HG03045 (cell line): ENCODE measurements at regions not wholly inside any gene's neighbourhood (a gene's known extent, or its start where the extent isn't known, plus 50 kb on each side); places are given as distances from the start of the nearest gene placed in this dataset.

Experiments used
- ATAC-seq: cut with Tn5 transposase; IDR thresholded peaks from one replicate; pipeline ENCODE4 v1.9.1; 2021; ENCODE audit warnings: mild to moderate bottlenecking, moderate library complexity; ENCODE audit not compliant: unreplicated experiment

- ATAC-seq = no peak
Measured at GRCh38 chr17:72439893-72440502, 319.2 kb downstream of the SOX9 start.

- ATAC-seq = no peak
Measured at GRCh38 chr17:72440961-72441360, 320.1 kb downstream of the SOX9 start.

GRCh38 chr17:72441909-72442308, 321.1 kb downstream of the SOX9 start:
- ATAC-seq = no peak

GRCh38 chr17:72444517-72445054, 323.8 kb downstream of the SOX9 start:
- no peak for ATAC-seq

GRCh38 chr17:72445055-72445991, 324.5 kb downstream of the SOX9 start:
- no peak for ATAC-seq

DNA sequence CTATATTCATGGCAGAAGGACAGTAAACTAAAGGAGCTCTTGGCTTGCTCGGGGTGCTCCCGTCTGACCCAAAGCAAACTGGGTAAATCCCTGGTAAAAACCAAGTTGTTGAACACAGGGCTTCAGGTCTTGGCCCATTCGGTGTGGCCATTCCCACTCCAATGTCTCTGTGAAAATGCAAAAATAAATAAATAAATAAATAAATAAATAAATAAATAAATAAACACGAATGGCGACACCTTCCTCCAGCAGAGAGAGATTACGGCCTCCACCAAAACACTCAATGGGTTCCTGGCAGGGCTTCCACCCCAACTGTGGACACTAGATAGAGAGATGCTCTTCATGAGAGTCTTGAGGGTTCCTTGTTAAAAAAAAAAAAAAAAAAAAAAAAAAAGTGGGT, 325.3 kb downstream of the SOX9 start:
- ATAC-seq = no peak

- ATAC-seq = no peak
Measured at GRCh38 chr17:72446525-72447250, 325.9 kb downstream of the SOX9 start.

DNA sequence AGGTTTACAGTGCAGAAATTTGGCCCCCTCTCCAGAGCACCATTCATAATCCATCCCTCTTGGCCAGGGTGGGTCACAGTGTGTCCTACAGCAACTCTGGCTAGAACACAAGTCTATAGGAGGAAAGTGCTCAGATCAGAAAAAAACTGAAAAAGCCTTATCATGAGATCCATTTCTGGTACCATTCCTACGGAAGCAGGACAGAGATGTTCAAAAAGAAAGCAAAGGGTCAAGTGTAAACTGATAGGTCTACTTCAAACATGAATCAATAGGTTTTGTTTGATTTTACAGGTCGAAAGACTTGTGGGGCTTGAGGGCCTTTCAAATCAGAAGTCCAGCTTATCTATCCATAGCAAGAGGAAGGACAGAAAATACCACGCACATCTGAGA, 326.4 kb downstream of the SOX9 start:
- ATAC-seq = no peak

- ATAC-seq = no peak
Measured at GRCh38 chr17:72448019-72448418, 327.2 kb downstream of the SOX9 start.

GRCh38 chr17:72452286-72453173, 331.7 kb downstream of the SOX9 start:
- ATAC-seq = no peak

DNA sequence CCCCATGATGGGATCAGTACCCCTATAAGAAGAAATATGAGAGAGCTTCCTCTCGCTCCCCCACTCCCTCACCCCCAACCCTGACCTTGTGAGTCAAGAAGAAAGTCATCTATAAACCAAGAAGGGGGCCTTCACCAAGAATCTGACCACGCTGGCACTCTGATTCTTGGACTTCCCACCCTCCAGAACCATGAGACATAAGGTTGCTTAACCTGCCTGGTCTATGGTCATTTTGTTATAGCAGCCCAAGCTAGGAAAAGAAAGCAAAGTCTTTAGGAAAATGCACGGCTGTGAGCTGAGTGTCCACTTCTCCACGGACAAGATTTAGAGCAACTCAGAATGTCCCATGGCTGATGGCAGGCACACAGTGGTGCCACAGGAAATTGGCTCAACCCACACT, 333.5 kb downstream of the SOX9 start:
- ATAC-seq = no peak

DNA sequence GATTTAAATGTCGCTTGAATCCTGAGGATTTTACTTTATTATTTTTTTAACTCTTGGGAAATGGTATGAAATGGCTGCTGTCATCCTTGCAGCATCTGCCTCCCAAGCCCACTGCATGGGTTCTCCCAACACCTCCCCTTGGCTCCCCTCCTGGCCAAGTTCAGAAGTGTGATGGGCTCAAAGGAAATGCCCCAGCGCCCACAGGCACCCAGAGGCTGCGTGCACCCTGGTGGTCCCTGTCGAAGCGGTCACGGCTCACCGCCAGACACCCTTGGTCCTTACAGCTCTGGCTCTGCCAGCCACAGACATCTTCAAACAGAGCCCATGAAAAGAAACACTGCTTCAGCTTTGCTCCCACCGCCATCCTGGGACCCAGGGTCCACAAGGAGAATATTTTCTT, 334.7 kb downstream of the SOX9 start:
- no peak for ATAC-seq

- no peak for ATAC-seq
Measured at GRCh38 chr17:72456075-72456474, 335.3 kb downstream of the SOX9 start.

GRCh38 chr17:72457712-72458111, 336.9 kb downstream of the SOX9 start:
- no peak for ATAC-seq

- no peak for ATAC-seq
Measured at GRCh38 chr17:72458301-72458700, 337.5 kb downstream of the SOX9 start.

GRCh38 chr17:72460711-72461110, 339.9 kb downstream of the SOX9 start:
- no peak for ATAC-seq

GRCh38 chr17:72461757-72462156, 340.9 kb downstream of the SOX9 start:
- no peak for ATAC-seq

- ATAC-seq = no peak
Measured at GRCh38 chr17:72462407-72462806, 341.6 kb downstream of the SOX9 start.

DNA sequence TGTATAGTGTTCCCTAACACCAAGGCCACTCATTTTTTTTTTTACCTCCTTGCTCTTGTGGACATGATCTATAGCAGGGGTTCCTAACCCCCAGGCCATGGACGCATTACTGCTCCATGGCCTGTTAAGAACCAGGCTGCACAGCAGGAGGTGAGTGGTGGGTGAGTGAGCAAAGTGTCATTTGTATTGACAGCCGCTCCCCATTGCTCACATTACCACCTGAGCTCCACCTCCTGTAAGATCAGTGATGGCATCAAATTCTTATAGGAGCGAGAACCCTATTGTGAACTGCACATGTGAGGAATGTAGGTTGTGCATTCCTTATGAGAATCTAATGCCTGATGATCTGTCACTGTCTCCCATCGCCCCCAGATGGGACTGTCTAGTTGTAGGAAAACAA, 342.0 kb downstream of the SOX9 start:
- ATAC-seq = no peak

DNA sequence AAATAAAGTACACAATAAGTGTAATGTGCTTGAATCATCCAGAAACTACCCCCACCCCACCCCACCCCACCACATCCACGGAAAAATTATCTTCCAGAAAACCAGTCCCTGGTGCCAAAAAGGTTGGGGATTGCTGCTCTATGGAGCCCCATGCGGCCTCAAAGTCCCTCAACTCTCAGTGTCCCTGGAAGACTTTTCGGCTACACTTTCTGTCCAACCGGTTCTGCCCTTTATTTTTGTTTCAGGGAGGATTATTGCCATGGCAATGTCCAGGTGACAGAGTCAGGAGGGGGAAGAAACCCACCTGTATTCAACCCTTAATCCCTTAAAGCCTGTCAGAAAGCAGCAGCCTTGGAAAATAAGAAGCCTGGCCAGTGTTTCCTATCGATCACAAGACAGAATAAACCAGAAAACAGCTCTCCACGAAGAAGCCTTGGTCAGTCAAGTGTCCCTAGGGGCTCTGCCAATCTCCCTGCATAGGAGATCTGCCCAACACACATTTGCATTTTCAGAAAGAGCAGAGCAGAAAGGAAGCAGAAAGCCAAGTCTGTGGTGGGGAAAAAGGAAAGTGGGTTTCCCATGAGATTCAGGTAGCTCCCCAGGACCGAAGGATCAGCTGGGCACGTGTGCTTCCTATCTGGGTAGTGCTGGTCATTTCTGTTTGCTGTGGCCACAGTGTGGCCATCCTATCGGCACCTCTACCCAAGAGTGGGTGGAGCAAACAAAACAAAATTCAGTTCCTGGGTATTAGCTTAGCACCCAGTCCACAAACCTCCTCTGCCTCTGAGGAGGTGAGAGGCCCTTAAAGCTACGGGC, 342.7 kb downstream of the SOX9 start:
- ATAC-seq = no peak
